H1 (cell line): ENCODE measurements at regions not wholly inside any gene's neighbourhood (a gene's known extent, or its start where the extent isn't known, plus 50 kb on each side); places are given as distances from the start of the nearest gene placed in this dataset.

Source experiments
- CTCF ChIA-PET: fragments of 300-600 bp; sonication (Branson Sonifier 250); formaldehyde crosslinking; loops from one replicate; lab custom pipeline; 2021; ENCODE audit not compliant: partially characterized antibody; lab: Charles Lee
- POLR2A ChIA-PET: fragments of 300-600 bp; sonication (Branson Sonifier 250); formaldehyde crosslinking; loops from one replicate; lab custom pipeline; 2021; ENCODE audit warnings: inconsistent platforms; ENCODE audit not compliant: partially characterized antibody; lab: Charles Lee
- DNase-seq, 2 experiments: peaks; one replicate each; pipeline versions ENCODE4 v3.0.0 to v3.0.0-alpha.2; 2010 to 2022; ENCODE audit warnings: low spot score in 2 of 2, low read depth in 1 of 2, mixed read lengths in 1 of 2
- FAIRE-seq: peaks from 2 replicates; lab custom pipeline; 2011; peaks lifted over from hg19 to GRCh38; lab: Jason Lieb, UNC
- H2AFZ ChIP-seq: 2 replicates; pipeline ENCODE4 v1.8.1; 2012; ENCODE audit warnings: low read length, inconsistent platforms
- H2AK5ac ChIP-seq: 2 replicates; pipeline ENCODE4 v1.6.1; 2013; ENCODE audit warnings: low read depth, low read length
- H2BK120ac ChIP-seq: replicated peaks from 2 replicates; pipeline ENCODE3; 2013; ENCODE audit warnings: low read depth, low read length, inconsistent platforms
- H2BK12ac ChIP-seq: 2 replicates; pipeline ENCODE4 v1.6.1; 2013; ENCODE audit warnings: low read depth, low read length
- H2BK15ac ChIP-seq: 2 replicates; pipeline ENCODE4 v1.6.1; 2013; ENCODE audit warnings: low read length
- H2BK20ac ChIP-seq: 2 replicates; pipeline ENCODE4 v1.6.1; 2013; ENCODE audit warnings: low read length
- H2BK5ac ChIP-seq: 2 replicates; pipeline ENCODE4 v1.6.1; 2013; ENCODE audit warnings: low read depth, low read length
- H3K14ac ChIP-seq: 2 replicates; pipeline ENCODE4 v1.6.1; 2013; ENCODE audit warnings: inconsistent platforms; ENCODE audit not compliant: insufficient read length
- H3K18ac ChIP-seq: 2 replicates; pipeline ENCODE4 v1.6.1; 2013; ENCODE audit warnings: low read length; ENCODE audit errors: extremely low read depth
- H3K23ac ChIP-seq: 2 replicates; pipeline ENCODE4 v1.6.1; 2013; ENCODE audit warnings: inconsistent platforms; ENCODE audit not compliant: insufficient read length
- H3K23me2 ChIP-seq: 2 replicates; pipeline ENCODE4 v1.6.1; 2013; ENCODE audit warnings: low read depth, low read length
- H3K27ac ChIP-seq: 2 replicates; pipeline ENCODE4 v1.6.1; 2011; ENCODE audit warnings: low read depth, low read length, inconsistent platforms
- H3K27me3 ChIP-seq, 4 experiments: replicated peaks in 1 of 4; 1 replicate in 1 of 4; 2 replicates in 3 of 4; pipeline versions ENCODE4 v1.6.1 to v1.8.1; 2011 to 2013; ENCODE audit warnings: low read length in 3 of 4, mild to moderate bottlenecking in 3 of 4, inconsistent platforms in 2 of 4, mixed read lengths in 2 of 4, moderate library complexity in 1 of 4; ENCODE audit not compliant: control insufficient read depth in 3 of 4, insufficient read depth in 3 of 4; ENCODE audit errors: extremely low read depth in 1 of 4
- H3K36me3 ChIP-seq, 4 experiments: 2 replicates each; pipeline versions ENCODE4 v1.6.1 to v1.8.1; 2011 to 2013; ENCODE audit warnings: mild to moderate bottlenecking in 4 of 4, low read length in 3 of 4, moderate library complexity in 2 of 4, control low read depth in 1 of 4, inconsistent platforms in 1 of 4; ENCODE audit not compliant: insufficient read depth in 4 of 4, control insufficient read depth in 2 of 4
- H3K4ac ChIP-seq: replicated peaks from 2 replicates; pipeline ENCODE3; 2013; ENCODE audit warnings: low read length, low read depth, mixed read lengths, inconsistent platforms; ENCODE audit not compliant: insufficient read length
- H3K4me1 ChIP-seq, 4 experiments: replicated peaks in 1 of 4; 1 replicate in 1 of 4; 2 replicates in 3 of 4; pipeline versions ENCODE4 v1.6.1 to v1.8.1; 2011 to 2013; ENCODE audit warnings: low read length in 3 of 4, inconsistent platforms in 2 of 4, mixed read lengths in 1 of 4; ENCODE audit not compliant: insufficient read depth in 4 of 4, control insufficient read depth in 3 of 4
- H3K4me2 ChIP-seq, 2 experiments: 2 replicates each; pipeline versions ENCODE4 v1.6.1 to v1.8.1; 2011 to 2013; ENCODE audit warnings: low read depth in 2 of 2, low read length in 2 of 2, control low read depth in 1 of 2, inconsistent platforms in 1 of 2, mild to moderate bottlenecking in 1 of 2; ENCODE audit not compliant: insufficient read depth in 1 of 2
- H3K4me3 ChIP-seq, 4 experiments: fragments of 200-600, 300-600 bp in 1 of 4; sonication (generic), shearing (Covaris generic), sonication (Bioruptor Twin) in 1 of 4; 2 replicates each; pipeline versions ENCODE4 v1.5.1 to v1.8.1; 2011 to 2016; ENCODE audit warnings: low read length in 4 of 4, low read depth in 3 of 4, control low read depth in 2 of 4, inconsistent platforms in 2 of 4, mild to moderate bottlenecking in 2 of 4, mixed read lengths in 1 of 4, moderate library complexity in 1 of 4; ENCODE audit not compliant: insufficient read depth in 2 of 4; ENCODE audit errors: extremely low read depth in 1 of 4
- H3K56ac ChIP-seq: replicated peaks from 2 replicates; pipeline ENCODE3; 2013; ENCODE audit warnings: low read depth, mild to moderate bottlenecking, mixed read lengths, low read length, inconsistent platforms; ENCODE audit not compliant: insufficient read length
- H3K79me1 ChIP-seq: 2 replicates; pipeline ENCODE4 v1.6.1; 2013; ENCODE audit warnings: low read depth, low read length, control low read depth
- H3K79me2 ChIP-seq, 2 experiments: 2 replicates each; pipeline versions ENCODE4 v1.6.1 to v1.8.1; 2012 to 2013; ENCODE audit warnings: low read length in 2 of 2, mild to moderate bottlenecking in 2 of 2, inconsistent platforms in 1 of 2; ENCODE audit not compliant: insufficient read depth in 2 of 2, control insufficient read depth in 1 of 2
- H3K9ac ChIP-seq, 4 experiments: replicated peaks in 1 of 4; 1 replicate in 1 of 4; 2 replicates in 3 of 4; pipeline versions ENCODE4 v1.6.1 to v1.8.1; 2011 to 2013; ENCODE audit warnings: low read depth in 3 of 4, low read length in 3 of 4, control low read depth in 2 of 4, mild to moderate bottlenecking in 2 of 4, moderate library complexity in 2 of 4, inconsistent platforms in 1 of 4; ENCODE audit errors: extremely low read depth in 1 of 4
- H3K9me3 ChIP-seq, 2 experiments: 2 replicates each; pipeline versions ENCODE4 v1.6.1 to v1.8.1; 2012 to 2013; ENCODE audit warnings: mild to moderate bottlenecking in 2 of 2, moderate library complexity in 2 of 2, control low read depth in 1 of 2, inconsistent platforms in 1 of 2, low read depth in 1 of 2, low read length in 1 of 2, mixed read lengths in 1 of 2; ENCODE audit not compliant: insufficient read depth in 2 of 2
- H4K20me1 ChIP-seq, 2 experiments: replicated peaks in 1 of 2; 2 replicates each; pipeline versions ENCODE3 to v1.8.1; 2011 to 2013; ENCODE audit warnings: inconsistent platforms in 2 of 2, low read length in 2 of 2, mild to moderate bottlenecking in 1 of 2; ENCODE audit not compliant: insufficient read depth in 2 of 2, control insufficient read depth in 1 of 2
- H4K5ac ChIP-seq: 2 replicates; pipeline ENCODE4 v1.6.1; 2013; ENCODE audit warnings: low read length, low read depth, mixed read lengths, inconsistent platforms; ENCODE audit not compliant: insufficient read length
- H4K8ac ChIP-seq: 2 replicates; pipeline ENCODE4 v1.8.0; 2013; ENCODE audit warnings: mild to moderate bottlenecking, moderate library complexity, low read length, inconsistent platforms; ENCODE audit not compliant: insufficient read depth; ENCODE audit errors: extremely low read depth
- H4K91ac ChIP-seq: replicated peaks from 2 replicates; pipeline ENCODE3; 2013; ENCODE audit warnings: low read length, mixed read lengths, inconsistent platforms; ENCODE audit not compliant: insufficient read length
- SUZ12 ChIP-seq: fragments of 200-600 bp; sonication (generic); IDR thresholded peaks from 2 replicates; pipeline ENCODE4 v1.6.1; 2012; ENCODE audit warnings: mild to moderate bottlenecking, inconsistent platforms, low read length, moderate library complexity, mixed read lengths
- TAF7 ChIP-seq: optimal IDR thresholded peaks from 2 replicates; pipeline ENCODE3; 2011; ENCODE audit warnings: low read depth, mild to moderate bottlenecking, inconsistent platforms, low read length, moderate library complexity, borderline replicate concordance
- TBP ChIP-seq: IDR thresholded peaks from 2 replicates; pipeline ENCODE4 v1.6.1; 2011; ENCODE audit warnings: low read depth, low read length, improper control_type of control experiment
- WGBS, 2 experiments: shearing (Covaris generic) in 1 of 2; methylation state at CpG; one replicate each; pipeline versions ENCODE4 v1.1.6 to v1.1.7; 2013 to 2015; ENCODE audit warnings: low lambda C conversion rate in 2 of 2, mixed read lengths in 2 of 2, inconsistent platforms in 1 of 2, low coverage in 1 of 2, missing lambda C conversion rate in 1 of 2; ENCODE audit not compliant: insufficient replicate concordance in 2 of 2, insufficient coverage in 1 of 2, insufficient read length in 1 of 2; ENCODE audit errors: extremely low coverage in 1 of 2, missing lambda C conversion rate in 1 of 2; 5-methylcytosine and 5-hydroxymethylcytosine counted together

DNA sequence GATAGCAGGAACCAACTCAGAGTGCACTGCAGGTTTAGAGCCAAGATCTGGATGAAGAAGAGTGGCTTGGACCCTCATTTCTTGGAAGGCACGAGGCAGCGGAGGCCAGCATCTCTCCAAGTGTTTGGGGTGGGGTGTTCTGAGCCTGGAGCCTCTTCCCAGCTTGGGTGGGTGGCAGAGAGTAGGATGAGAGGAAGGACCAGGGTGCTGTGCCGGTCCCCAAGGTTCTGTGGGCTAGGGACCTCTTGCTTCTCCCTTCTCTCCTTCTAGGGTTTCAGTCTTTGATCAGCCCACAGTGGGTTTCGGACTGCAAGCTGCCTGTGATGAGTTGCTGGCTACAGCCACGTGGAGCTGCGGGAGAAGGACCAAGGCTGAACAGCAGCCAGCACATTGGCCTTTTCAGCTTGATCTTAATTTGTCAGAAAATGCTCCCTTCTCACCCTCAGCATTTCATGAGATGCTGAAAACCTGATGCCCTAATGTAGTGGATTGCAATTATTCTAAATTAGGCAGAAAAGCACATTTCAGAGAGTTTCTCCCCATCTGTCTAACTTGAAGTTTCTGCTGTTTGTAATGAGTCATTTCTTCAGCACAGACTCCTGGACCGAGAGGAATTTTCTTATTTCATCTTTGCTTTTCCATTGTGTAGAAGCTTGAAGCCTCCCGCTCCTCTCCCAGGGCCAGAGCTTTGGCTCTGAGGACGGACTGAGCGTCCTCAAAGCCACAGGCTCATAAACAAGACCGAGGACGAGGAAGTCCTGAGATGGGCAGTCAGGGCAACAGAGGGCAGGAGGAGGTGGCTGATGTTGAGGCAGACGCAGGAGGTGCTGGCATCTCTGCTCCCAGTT lies 99.1 kb upstream of the HDAC4 start:
- no peak overlapping the region for H3K4me3 ChIP-seq
- 88% methylated on average over 13 of the region's 13 CpGs; no CpG with 5 or more reads in 1 of the 2 experiments for WGBS, 2 experiments
- no peaks in the 10 kb centered on the region for H3K36me3 ChIP-seq
- TF ChIP-seq TAF7 (no peak), TBP (no peak), SUZ12 (no peak)
- peaks cover 0 to 6% of the 10 kb centered on the region in 2 experiments; a peak in 1 of 4 replicates for H3K9me3 ChIP-seq
- no peak overlapping the region for H3K56ac ChIP-seq
- H3K27ac ChIP-seq: no peak overlapping the region
- no peaks in the 10 kb centered on the region for H3K23me2 ChIP-seq
- no peak overlapping the region for H2BK12ac ChIP-seq
- no peak overlapping the region for H2BK5ac ChIP-seq
- H3K79me2 ChIP-seq: no peaks in the 10 kb centered on the region
- H4K20me1 ChIP-seq: no peaks in the 10 kb centered on the region
- H3K23ac ChIP-seq: no peak overlapping the region
- no peaks in the 10 kb centered on the region for H3K27me3 ChIP-seq
- no peak overlapping the region for H3K4ac ChIP-seq
- no peak overlapping the region for H3K14ac ChIP-seq
- no peak overlapping the region for H3K9ac ChIP-seq
- H2BK20ac ChIP-seq: no peak overlapping the region
- POLR2A ChIA-PET: no interaction called here
- H2BK15ac ChIP-seq: no peak overlapping the region
- H4K8ac ChIP-seq: peak overlapping the region; percentile 18; the same call in 1 of the 2 replicates
- no peak overlapping the region for H4K91ac ChIP-seq
- no peak overlapping the region for H4K5ac ChIP-seq
- no peak overlapping the region for H3K4me2 ChIP-seq
- no peak for FAIRE-seq
- H3K79me1 ChIP-seq: no peaks in the 10 kb centered on the region
- no peak overlapping the region for H3K18ac ChIP-seq
- H2AK5ac ChIP-seq: no peak overlapping the region
- CTCF ChIA-PET: no interaction called here
- H2AFZ ChIP-seq: no peak overlapping the region
- no peak overlapping the region for H2BK120ac ChIP-seq
- no peaks in the 10 kb centered on the region for H3K4me1 ChIP-seq
- no peak for DNase-seq
